Subcutaneous abdominal adipose tissue (tissue), 5 donors: ENCODE measurements at regions not wholly inside any gene's neighbourhood (a gene's known extent, or its start where the extent isn't known, plus 50 kb on each side); places are given as distances from the start of the nearest gene placed in this dataset.
"Not testable (repeated sequence)": the region's sequence is repeated elsewhere in the genome, so short reads cannot be mapped to it uniquely, and the experiment has no call there.

ENCODE experiments used
- H3K27ac ChIP-seq: one replicate; pipeline ENCODE4 v1.7.0; 2013; ENCODE audit warnings: low read depth, mild to moderate bottlenecking, inconsistent platforms, low read length, moderate library complexity
- H3K27me3 ChIP-seq, 5 donors: one replicate each; pipeline ENCODE4 v1.7.0; 2013; ENCODE audit warnings: low read length in 5 of 5, inconsistent platforms in 1 of 5; ENCODE audit not compliant: control insufficient read depth in 5 of 5, insufficient read depth in 4 of 5
- H3K36me3 ChIP-seq, 5 donors: one replicate each; pipeline ENCODE4 v1.7.0; 2013; ENCODE audit warnings: low read length in 5 of 5; ENCODE audit not compliant: control insufficient read depth in 5 of 5, insufficient read depth in 5 of 5
- H3K4me1 ChIP-seq, 5 donors: one replicate each; pipeline ENCODE4 v1.7.0; 2013; ENCODE audit warnings: low read length in 5 of 5, mild to moderate bottlenecking in 3 of 5, moderate library complexity in 1 of 5; ENCODE audit not compliant: control insufficient read depth in 5 of 5, insufficient read depth in 5 of 5
- H3K4me3 ChIP-seq, 5 donors: one replicate each; pipeline ENCODE4 v1.7.0; 2013; ENCODE audit warnings: low read length in 5 of 5, low read depth in 1 of 5
- H3K9ac ChIP-seq, 5 donors: one replicate each; pipeline ENCODE4 v1.7.0; 2013; ENCODE audit warnings: low read length in 5 of 5, mild to moderate bottlenecking in 4 of 5, moderate library complexity in 3 of 5
- H3K9me3 ChIP-seq, 5 donors: one replicate each; pipeline ENCODE4 v1.7.0; 2013; ENCODE audit warnings: low read length in 5 of 5; ENCODE audit not compliant: control insufficient read depth in 5 of 5
- donor health status: healthy.
- donor health status: healthy.
- donor health status: healthy.
- donor health status: healthy.
- donor health status: healthy.

GRCh38 chr5:90095292-90096060 lies 314.1 kb downstream of the CETN3 start:
- H3K27me3 ChIP-seq: no peaks in the 10 kb centered on the region
- no peaks in the 10 kb centered on the region for H3K9me3 ChIP-seq
- H3K27ac ChIP-seq: no peak overlapping the region
- H3K9ac ChIP-seq: no peak overlapping the region
- H3K36me3 ChIP-seq: no peaks in the 10 kb centered on the region
- no peak overlapping the region for H3K4me3 ChIP-seq
- no peaks in the 10 kb centered on the region for H3K4me1 ChIP-seq

DNA sequence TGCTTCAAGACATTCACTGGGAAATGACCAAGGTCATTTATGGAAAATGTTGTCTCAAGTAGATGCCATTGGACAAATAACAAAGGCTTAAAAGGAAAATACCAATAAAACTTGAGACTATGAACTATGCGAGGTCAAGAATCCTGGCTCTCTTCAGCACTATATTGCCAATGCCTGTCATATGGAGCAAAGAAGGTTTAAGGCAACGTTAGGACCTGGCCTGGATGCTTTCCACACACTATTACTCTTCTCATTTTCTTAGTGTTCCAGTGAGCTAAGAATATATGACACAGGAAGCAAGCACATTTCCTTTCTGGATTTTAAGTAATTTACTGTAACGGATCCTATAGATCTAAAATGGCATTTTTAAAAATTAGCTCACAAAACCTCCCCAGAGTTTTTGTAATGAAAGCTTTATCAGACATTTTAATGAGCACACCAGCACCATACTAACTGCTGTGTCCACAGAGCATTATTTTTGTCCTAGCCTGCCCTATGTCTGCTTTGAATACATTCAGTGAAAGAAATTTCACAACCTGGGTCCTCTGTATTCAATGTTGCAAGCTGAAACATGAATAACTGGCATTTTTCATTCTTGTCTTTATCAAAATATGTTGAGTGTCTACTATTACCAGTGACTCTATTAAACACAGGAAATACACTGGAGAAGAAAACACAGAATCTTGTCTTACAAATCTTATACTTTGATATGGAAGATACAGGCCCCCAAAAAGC lies 315.6 kb downstream of the CETN3 start:
- no peak overlapping the region for H3K9ac ChIP-seq
- H3K9me3 ChIP-seq: no peaks in the 10 kb centered on the region
- no peak overlapping the region for H3K27ac ChIP-seq
- no peaks in the 10 kb centered on the region for H3K4me1 ChIP-seq
- H3K4me3 ChIP-seq: no peak overlapping the region
- H3K36me3 ChIP-seq: no peaks in the 10 kb centered on the region
- H3K27me3 ChIP-seq: no peaks in the 10 kb centered on the region

DNA sequence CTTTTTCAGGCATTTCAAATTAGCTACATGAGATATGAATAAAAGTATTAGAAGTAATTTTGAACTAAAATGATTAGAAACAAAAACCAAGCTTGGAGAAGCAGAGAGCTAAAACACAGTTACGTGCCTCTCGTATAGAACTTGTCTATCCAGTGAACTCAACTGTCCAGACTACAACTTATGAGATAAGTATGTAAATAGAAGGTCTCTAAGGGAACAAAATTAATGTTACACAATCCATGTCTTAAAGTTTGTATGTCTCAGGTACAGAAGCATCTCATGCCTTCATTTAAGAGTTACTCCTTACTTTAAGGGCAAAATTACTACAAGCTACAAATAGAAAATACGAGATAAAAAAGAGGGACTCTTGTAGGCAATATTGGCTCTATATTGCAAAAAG lies 316.8 kb downstream of the CETN3 start:
- H3K9ac ChIP-seq: no peak overlapping the region
- no peaks in the 10 kb centered on the region for H3K27me3 ChIP-seq
- H3K4me1 ChIP-seq: no peaks in the 10 kb centered on the region
- H3K9me3 ChIP-seq: peaks cover 0 to 3% (median 0%) of the 10 kb centered on the region in 5 donors
- H3K36me3 ChIP-seq: no peaks in the 10 kb centered on the region
- H3K27ac ChIP-seq: no peak overlapping the region
- no peak overlapping the region for H3K4me3 ChIP-seq

DNA sequence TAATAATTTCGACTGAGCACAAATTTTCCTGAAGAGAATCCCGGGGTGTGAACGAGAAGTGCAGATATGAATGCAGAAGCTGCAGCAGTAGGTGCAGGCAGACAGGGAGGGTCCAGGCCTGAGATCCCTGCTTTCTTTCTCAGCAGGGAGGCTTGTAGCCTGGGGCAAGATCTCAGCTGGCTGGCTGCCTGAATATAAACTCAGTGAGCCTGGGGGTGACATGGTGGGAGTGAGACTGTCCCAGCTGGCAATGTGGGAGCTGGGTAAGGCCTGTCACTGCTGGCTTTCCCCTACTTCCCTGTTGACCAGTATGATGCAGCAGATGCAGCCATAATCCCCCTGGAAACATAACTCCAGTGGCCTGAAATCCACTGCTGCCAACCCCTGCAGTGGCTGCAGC lies 325.2 kb downstream of the CETN3 start:
- no peak overlapping the region for H3K4me3 ChIP-seq
- H3K36me3 ChIP-seq: no peaks in the 10 kb centered on the region
- no peaks in the 10 kb centered on the region for H3K4me1 ChIP-seq
- peaks cover 0 to 14% (median 9%) of the 10 kb centered on the region in 5 donors for H3K9me3 ChIP-seq
- no peak overlapping the region for H3K9ac ChIP-seq
- no peaks in the 10 kb centered on the region for H3K27me3 ChIP-seq
- H3K27ac ChIP-seq: no peak overlapping the region

DNA sequence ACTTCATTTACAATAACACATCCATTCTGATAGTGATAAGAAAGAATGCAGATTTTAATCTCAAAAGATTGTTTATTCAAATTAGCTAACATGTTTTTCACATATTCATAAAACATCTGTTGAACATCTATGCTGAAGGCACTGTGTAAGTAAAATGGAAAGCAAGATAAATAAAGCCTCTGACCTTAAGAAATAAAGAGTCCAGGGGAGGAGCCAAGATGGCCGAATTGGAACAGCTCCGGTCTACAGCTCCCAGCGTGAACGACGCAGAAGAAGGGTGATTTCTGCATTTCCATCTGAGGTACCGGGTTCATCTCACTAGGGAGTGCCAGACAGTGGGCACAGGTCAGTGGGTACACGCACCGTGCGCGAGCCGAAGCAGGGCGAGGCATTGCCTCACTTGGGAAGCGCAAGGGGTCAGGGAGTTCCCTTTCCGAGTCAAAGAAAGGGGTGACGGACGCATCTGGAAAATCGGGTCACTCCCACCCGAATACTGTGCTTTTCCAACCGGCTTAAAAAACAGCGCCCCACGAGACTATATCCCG lies 336.5 kb downstream of the CETN3 start:
- H3K4me3 ChIP-seq, H3K4me1 ChIP-seq, H3K9ac ChIP-seq, H3K27ac ChIP-seq, H3K36me3 ChIP-seq, H3K27me3 ChIP-seq, H3K9me3 ChIP-seq: not testable (repeated sequence)

DNA sequence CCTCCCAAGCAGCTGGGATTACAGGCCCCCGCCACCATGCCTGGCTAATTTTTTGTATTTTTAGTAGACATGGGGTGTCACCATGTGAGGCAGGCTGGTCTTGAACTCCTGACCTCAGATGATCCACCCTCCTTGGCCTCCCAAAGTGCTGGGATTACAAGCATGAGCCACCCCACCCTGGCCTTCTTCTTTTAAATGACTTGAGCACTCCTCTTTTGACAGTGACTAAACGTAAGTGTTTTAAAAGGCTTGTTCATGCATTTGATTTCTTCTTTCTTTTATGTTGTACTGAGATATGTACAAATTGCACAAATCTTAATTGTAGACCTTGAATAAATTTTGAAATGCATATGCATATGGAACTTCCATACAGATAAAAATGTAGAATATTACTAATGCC lies 337.9 kb downstream of the CETN3 start:
- Histone ChIP-seq H3K27ac (no peak overlapping the region), H3K4me1 (no peaks in the 10 kb centered on the region), H3K4me3 (no peak overlapping the region), H3K27me3 (no peaks in the 10 kb centered on the region), H3K9ac (no peak overlapping the region), H3K36me3 (no peaks in the 10 kb centered on the region), H3K9me3 (no peaks in the 10 kb centered on the region)

DNA sequence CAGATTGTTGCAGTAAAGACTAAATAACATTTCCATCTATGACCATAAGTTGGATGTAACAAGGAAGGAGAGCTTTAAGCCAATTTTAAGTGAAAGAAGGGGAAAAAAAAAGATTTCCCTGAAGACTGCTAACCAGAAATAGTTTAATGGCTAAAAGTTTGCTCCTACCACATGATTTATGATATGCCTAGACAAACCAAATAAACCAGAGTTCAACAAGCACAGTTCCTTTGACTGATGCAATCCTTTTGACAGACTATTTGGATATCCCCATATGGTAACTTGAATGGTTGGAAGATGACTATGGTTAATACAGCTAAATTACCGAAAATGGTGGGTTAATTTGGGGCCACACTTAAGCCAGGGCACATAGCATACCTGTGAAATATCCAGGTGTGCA lies 338.5 kb downstream of the CETN3 start:
- Histone ChIP-seq H3K9ac (no peak overlapping the region), H3K4me1 (no peaks in the 10 kb centered on the region), H3K36me3 (no peaks in the 10 kb centered on the region), H3K9me3 (peaks cover 0 to 2% (median 0%) of the 10 kb centered on the region in 5 donors), H3K27ac (no peak overlapping the region), H3K4me3 (no peak overlapping the region), H3K27me3 (no peaks in the 10 kb centered on the region)

DNA sequence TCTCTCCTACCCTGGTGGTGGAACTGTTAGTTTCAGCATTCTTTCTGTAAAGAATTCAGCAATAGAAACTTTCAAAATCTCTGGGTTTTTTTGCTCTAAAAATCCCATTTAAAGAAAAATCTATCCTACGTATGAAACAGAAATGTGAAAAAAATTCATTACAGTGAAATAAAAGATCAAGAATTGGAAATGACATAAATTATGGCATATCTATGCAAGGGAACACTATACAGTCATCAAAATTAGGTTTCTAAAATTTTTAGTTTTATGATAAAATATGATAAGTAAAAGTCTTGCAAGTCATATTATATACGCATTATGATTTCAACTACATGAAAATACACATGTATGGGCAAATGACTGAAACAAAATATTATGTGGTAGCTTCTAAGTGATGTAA lies 342.6 kb downstream of the CETN3 start:
- Histone ChIP-seq H3K9me3 (peaks cover 0 to 5% (median 0%) of the 10 kb centered on the region in 5 donors), H3K4me3 (no peak overlapping the region), H3K4me1 (no peaks in the 10 kb centered on the region), H3K36me3 (no peaks in the 10 kb centered on the region), H3K9ac (no peak overlapping the region), H3K27ac (no peak overlapping the region), H3K27me3 (no peaks in the 10 kb centered on the region)

GRCh38 chr5:90056911-90057705 lies 352.4 kb downstream of the CETN3 start:
- H3K4me1 ChIP-seq: peaks cover 0 to 2% (median 0%) of the 10 kb centered on the region in 5 donors
- no peak overlapping the region for H3K4me3 ChIP-seq
- no peak overlapping the region for H3K27ac ChIP-seq
- H3K9me3 ChIP-seq: peaks cover 0 to 3% (median 0%) of the 10 kb centered on the region in 5 donors
- H3K36me3 ChIP-seq: no peaks in the 10 kb centered on the region
- H3K9ac ChIP-seq: no peak overlapping the region
- no peaks in the 10 kb centered on the region for H3K27me3 ChIP-seq
